WERI-Rb-1 (cell line): ENCODE measurements at regions not wholly inside any gene's neighbourhood (a gene's known extent, or its start where the extent isn't known, plus 50 kb on each side); places are given as distances from the start of the nearest gene placed in this dataset.

Source experiments
- DNase-seq: peaks from one replicate; pipeline ENCODE4 v3.0.0-alpha.2; 2020
- H3K27ac ChIP-seq: fragments of 250-450 bp; sonication (Bioruptor Pico); 2 replicates; pipeline ENCODE4 v1.5.1; 2020; ENCODE audit warnings: mild to moderate bottlenecking, moderate library complexity
- H3K27me3 ChIP-seq: fragments of 250-450 bp; sonication (Bioruptor Pico); 2 replicates; pipeline ENCODE4 v1.5.1; 2021; ENCODE audit warnings: mild to moderate bottlenecking, low read depth, moderate library complexity; ENCODE audit not compliant: insufficient read depth, severe bottlenecking
- H3K36me3 ChIP-seq: fragments of 250-450 bp; sonication (Bioruptor Pico); 2 replicates; pipeline ENCODE4 v1.5.1; 2020; ENCODE audit warnings: mild to moderate bottlenecking, moderate library complexity
- H3K4me3 ChIP-seq: 2 replicates; pipeline ENCODE4 v1.5.1; 2011; ENCODE audit warnings: low read depth, mild to moderate bottlenecking, control low read depth, low read length
- H3K9me3 ChIP-seq: fragments of 250-450 bp; sonication (Bioruptor Pico); 2 replicates; pipeline ENCODE4 v1.5.1; 2021; ENCODE audit warnings: mild to moderate bottlenecking, moderate library complexity; ENCODE audit not compliant: severe bottlenecking
- TF ChIP-seq, protein P1 (sequence below): IDR thresholded peaks from 2 replicates; pipeline ENCODE4 v1.5.1; 2011; ENCODE audit warnings: low read depth, mild to moderate bottlenecking, control low read depth, inconsistent platforms, low read length

DNA sequence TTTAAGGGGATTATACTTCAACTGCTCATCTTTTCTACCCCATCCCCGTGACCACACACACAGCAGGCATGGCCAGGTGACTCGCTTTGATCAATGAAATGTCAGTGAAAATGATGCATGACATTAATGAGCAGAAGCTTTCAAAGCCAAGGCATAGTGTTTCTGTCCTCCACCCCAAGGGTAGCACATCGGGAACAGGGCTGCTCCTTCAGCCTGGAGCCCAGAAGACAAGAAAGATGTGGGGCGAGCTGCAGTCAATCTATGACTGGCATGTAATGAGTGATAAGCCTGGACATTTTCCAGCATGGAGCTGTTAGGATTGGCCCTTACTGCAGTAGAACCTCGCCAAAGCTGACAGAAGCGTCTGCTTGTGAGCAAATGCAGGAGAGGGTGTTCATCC is 122.6 kb upstream of the IRX2 start:
- H3K27ac ChIP-seq: no peak overlapping the region
- DNase-seq: no peak
- TF ChIP-seq, protein P1, sequence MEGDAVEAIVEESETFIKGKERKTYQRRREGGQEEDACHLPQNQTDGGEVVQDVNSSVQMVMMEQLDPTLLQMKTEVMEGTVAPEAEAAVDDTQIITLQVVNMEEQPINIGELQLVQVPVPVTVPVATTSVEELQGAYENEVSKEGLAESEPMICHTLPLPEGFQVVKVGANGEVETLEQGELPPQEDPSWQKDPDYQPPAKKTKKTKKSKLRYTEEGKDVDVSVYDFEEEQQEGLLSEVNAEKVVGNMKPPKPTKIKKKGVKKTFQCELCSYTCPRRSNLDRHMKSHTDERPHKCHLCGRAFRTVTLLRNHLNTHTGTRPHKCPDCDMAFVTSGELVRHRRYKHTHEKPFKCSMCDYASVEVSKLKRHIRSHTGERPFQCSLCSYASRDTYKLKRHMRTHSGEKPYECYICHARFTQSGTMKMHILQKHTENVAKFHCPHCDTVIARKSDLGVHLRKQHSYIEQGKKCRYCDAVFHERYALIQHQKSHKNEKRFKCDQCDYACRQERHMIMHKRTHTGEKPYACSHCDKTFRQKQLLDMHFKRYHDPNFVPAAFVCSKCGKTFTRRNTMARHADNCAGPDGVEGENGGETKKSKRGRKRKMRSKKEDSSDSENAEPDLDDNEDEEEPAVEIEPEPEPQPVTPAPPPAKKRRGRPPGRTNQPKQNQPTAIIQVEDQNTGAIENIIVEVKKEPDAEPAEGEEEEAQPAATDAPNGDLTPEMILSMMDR: no peak
- H3K4me3 ChIP-seq: no peak overlapping the region
- no peaks in the 10 kb centered on the region for H3K27me3 ChIP-seq
- peaks cover 7% of the 10 kb centered on the region for H3K9me3 ChIP-seq
- H3K36me3 ChIP-seq: no peaks in the 10 kb centered on the region

GRCh38 chr5:2872676-2873075 is 121.2 kb upstream of the IRX2 start:
- no peak for DNase-seq
- H3K36me3 ChIP-seq: no peaks in the 10 kb centered on the region
- TF ChIP-seq, protein P1: no peak
- H3K9me3 ChIP-seq: no peaks in the 10 kb centered on the region
- H3K27ac ChIP-seq: no peak overlapping the region
- no peaks in the 10 kb centered on the region for H3K27me3 ChIP-seq
- H3K4me3 ChIP-seq: no peak overlapping the region

DNA sequence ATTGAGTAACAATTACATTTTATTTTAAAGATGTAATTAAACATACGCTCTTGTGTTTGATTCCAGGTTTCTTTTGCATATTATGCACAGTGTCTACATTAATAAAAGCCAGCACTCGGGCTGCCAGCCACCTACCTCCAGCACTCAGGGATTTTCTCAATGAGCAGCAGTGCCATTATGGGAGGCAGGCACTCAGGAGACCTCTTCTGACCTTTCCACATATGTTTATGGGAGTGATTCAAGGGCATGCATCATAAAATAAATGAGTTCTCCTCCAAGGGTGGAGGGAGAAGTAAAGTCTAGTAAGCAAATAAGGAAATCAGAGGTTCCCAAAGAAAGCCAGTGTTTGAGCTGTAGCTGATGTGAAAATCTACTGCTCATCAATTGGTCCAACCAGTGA is 119.8 kb upstream of the IRX2 start:
- DNase-seq: no peak
- no peaks in the 10 kb centered on the region for H3K9me3 ChIP-seq

GRCh38 chr5:2869471-2869870 is 118.0 kb upstream of the IRX2 start:
- no peaks in the 10 kb centered on the region for H3K9me3 ChIP-seq
- H3K36me3 ChIP-seq: no peaks in the 10 kb centered on the region
- TF ChIP-seq, protein P1: no peak
- H3K4me3 ChIP-seq: no peak overlapping the region
- DNase-seq: no peak
- H3K27me3 ChIP-seq: no peaks in the 10 kb centered on the region
- H3K27ac ChIP-seq: no peak overlapping the region

More for the DNA sequence above, 119.8 kb upstream of the IRX2 start:
- no peaks in the 10 kb centered on the region for H3K27me3 ChIP-seq
- H3K36me3 ChIP-seq: no peaks in the 10 kb centered on the region
- TF ChIP-seq, protein P1: no peak
- H3K27ac ChIP-seq: no peak overlapping the region
- no peak overlapping the region for H3K4me3 ChIP-seq

DNA sequence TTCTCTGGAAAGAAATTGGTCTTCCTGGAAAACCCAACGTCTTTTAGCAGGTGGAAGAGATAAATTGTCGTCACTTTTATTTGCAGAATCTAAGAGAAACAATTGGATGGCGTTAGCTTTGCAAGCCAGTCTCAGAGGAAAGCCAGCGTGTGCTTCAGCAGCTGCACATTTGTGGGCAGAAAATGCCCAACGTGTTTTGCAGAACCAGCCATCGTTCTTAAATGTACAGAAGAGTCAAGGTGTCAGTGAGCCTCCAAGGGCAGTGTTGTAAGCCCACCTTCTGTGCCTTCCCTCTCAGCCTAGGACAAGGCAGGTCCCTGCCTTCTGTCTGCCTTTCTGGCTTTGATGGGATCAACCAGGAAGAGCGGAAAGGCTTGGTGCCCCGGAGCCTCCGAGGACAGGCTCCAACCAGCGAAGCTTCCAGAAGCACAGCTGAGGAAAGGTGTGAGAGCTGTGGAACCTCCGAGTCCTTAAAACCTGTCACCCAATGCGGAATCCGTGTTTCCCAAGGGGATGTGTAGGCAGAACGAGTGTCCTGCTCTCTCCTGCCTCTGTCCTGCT is 116.0 kb upstream of the IRX2 start:
- Histone ChIP-seq H3K36me3 (no peaks in the 10 kb centered on the region), H3K27ac (no peak overlapping the region), H3K27me3 (no peaks in the 10 kb centered on the region), H3K4me3 (no peak overlapping the region), H3K9me3 (no peaks in the 10 kb centered on the region)
- DNase-seq: no peak
- TF ChIP-seq, protein P1: no peak
